PC-9 (cell line): ENCODE measurements at regions not wholly inside any gene's neighbourhood (a gene's known extent, or its start where the extent isn't known, plus 50 kb on each side); places are given as distances from the start of the nearest gene placed in this dataset.

Source experiments
- CTCF ChIP-seq: fragments of 200-600 bp; sonication (generic); conservative IDR thresholded peaks from 2 replicates; pipeline ENCODE4 v1.6.1; 2017; ENCODE audit warnings: mixed run types, antibody characterized with exemption, mild to moderate bottlenecking, moderate library complexity
- EZH2 ChIP-seq: fragments of 200-600 bp; sonication (generic); IDR thresholded peaks from 2 replicates; pipeline ENCODE4 v1.8.0; 2017; ENCODE audit warnings: antibody characterized with exemption, low read depth

- TF ChIP-seq CTCF (no peak), EZH2 (no peak)
Observed at GRCh38 chr5:73236541-73237128, 63.6 kb downstream of the TMEM174 start.
